ENCODE measurements at regions not wholly inside any gene's neighbourhood (a gene's known extent, or its start where the extent isn't known, plus 50 kb on each side); places are given as distances from the start of the nearest gene placed in this dataset.
"Not testable (repeated sequence)": the region's sequence is repeated elsewhere in the genome, so short reads cannot be mapped to it uniquely, and the experiment has no call there.

DNA sequence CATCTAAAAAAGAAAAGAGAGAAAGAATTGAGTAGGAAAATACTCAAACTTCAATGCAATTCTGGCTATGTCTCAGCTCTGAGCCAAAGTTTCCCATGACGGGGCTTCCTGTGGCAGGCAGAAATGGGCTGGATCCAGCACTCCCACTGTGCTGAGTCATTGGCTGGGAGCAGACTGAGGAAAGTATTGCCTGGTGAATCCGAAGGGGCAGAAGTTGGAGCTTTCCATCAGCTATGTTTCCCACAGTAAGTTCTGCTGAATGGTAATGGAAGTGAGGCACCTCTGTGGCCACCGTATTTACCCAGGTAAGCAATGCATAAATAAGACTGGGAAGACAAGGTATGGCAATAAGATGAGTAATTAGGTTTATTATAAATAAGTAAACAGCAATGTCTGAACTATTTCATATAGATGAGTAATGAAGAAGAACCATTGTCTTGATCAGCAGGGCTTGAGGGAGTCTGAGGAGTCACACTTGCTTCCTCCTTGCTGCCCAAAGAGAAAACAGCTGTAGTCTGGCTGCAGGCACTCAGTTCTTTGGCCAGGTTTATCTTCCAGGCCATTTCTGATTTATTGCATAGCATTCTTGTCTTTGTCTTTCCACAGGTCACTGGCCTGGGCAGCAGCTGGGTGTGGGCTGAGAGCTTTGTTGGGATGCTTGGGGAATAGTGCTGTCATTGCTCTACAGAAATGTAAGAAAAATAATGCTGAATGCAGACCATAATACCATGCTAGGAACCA is 255.3 kb downstream of the DNAJB9 start:
- no peak for DNase-seq

DNA sequence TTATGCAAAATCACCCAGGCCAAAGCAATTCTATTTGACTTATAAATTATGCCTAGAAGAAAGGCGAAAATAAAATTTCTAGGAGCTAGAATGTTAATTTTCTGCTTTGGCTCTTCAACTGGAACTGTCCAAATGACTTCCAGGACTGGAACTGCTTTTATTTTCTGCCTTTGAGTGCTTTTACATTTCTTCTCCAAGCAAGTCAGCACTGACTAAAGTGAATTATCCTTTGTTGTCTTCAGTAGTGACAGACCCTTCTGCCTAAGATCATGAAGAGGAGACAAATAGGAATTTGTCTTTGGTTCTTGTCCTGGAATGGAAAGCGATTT is 255.9 kb downstream of the DNAJB9 start:
- no peak for DNase-seq

DNA sequence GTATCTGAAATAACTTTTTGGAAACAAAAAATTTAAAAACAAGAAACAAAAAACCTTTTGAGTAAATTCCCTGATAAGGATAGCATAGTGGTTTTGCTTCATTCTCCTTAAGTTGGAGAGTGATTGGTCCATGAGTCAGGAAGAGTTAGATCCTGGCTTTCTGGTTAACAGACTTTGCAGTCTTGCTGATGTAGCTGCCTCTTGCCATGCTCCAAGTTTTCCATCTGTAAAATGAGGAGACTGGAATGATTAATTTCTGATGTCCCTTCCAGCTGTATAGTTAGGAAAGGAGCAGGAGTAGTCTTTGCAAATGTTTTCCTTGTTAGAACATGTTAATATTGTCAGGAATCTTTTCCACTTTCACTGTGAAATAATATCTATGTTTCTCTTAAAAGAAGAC is 266.6 kb downstream of the DNAJB9 start:
- no peak for DNase-seq

DNA sequence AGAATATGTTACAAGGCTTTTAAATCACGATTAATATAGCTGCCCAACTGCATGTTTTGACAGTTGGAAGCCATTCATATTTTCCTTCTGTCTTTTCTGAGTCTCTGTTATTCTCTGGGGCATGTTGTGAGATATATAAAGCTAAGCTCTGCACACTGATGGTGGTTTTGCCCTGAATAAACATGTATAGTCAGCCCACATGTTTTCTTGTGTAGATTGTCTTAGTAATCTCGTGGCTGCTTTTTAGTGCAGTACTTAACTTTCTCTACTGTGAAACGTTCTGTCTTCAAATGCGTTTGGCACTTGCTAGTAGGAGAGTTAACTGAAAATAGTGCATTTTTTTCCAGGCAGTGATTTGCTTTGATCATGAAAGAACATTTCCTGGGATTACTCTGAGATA is 268.5 kb downstream of the DNAJB9 start:
- no peak for DNase-seq

DNA sequence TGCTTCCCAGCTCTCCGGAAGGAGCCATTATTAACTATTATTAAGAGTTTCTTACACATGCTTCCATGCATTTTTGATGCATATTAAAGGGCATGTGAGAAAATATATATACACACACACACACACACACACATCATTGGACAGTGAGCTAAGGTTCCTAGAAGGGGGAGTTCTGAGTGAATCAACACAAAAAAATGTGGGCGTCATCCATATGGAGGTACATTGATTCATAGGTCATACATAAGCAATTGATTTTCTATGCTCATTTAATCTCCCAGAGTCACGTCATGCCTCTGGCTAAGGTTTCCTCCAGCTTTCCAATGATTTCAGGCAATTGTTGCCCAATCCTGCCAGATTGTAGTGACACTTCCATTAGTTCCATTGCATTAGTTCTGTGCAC is 269.4 kb downstream of the DNAJB9 start:
- DNase-seq: no peak

DNA sequence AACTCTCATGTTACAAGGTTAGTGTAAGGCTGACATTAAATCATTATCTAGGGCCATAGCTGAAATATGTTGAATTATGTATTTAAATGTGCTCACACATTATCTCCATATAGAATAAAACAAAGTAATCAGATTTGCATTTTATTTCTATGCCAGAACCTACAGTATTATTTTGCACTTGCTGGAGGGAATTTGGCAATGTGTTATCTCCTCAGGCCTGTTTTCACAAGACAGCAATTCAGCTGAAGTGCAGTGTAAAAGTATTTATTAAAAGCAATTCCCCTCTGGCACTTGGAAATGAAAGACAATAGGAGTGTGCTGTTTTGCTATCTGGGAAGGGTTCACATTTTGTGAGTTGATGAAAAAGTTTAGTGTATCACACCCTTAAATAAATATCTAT is 276.3 kb downstream of the DNAJB9 start:
- no peak for DNase-seq

DNA sequence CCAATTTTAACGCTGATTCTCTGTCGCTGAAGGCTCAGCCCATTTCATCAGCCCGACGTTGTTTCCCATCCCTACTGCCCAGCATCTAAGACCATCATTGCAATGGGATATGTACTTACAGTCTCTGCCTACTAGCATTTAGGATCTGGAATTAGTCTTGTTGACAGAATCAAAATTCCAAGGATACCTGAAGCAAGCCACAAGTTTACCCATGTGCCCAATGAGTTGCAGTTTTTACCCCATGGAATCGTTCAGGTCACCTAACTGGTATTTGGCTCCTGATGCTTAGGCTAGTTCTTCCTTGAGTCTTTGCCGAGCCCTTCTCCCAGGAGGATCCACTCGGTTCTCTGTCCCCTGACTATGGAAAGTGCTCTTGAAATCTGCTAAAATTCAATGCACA is 276.8 kb downstream of the DNAJB9 start:
- DNase-seq: no peak

DNA sequence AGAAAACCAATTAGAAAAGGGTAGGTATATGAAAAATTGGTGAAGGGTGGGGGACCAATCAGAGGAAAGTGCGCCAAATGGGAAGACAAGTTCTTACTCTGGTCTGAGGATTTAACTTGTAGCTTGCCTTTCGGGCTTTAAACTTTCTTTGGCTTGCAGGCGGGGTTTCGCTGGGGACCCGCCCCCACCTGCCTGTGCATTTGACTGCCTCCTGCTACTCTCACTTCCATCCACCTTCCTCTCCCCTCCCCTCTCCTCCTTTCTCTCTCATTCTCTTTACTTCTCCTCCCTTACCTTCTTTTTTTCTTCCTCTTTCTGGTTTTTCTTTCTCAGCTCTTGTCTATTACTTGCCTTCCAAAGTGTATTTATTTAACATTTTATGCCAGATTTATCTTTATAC is 278.8 kb downstream of the DNAJB9 start:
- DNase-seq: no peak

DNA sequence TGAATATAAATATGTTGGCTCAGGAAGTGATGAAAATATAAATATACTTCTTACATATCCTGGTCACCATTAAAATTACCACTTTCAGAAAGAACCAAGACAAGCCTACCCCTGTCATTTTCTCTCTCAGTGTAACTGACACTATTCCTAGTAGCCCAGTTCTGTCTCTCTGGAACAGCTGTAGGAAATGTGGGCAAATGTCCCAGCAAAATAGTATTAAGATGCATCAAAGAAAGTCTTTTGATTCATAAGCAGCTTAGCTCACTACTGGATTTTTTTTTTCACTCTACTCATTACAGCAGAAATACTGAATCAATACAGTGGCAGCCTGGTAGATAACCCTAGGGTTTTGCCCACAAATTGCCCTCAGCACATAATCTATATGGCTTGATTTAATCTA is 290.9 kb downstream of the DNAJB9 start:
- DNase-seq: no peak

DNA sequence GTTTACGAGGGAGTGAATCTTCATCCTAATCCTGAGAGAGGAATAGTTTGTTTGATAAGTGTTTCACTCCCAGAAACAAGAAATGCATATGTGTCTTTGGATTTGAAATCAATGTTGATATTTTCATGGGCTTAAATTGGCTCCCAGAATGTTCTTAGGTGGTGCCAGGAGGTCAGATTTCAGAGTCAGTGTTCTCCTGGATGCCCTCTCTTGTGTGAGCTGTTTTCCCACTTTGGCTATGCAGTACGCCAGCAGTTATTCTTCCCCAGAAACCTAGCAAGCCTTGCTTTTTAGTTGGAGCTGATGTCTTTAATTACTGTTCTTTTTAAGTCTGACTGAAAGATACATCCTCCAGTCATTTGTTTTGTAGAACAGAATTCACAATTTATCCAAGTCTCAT is 291.4 kb downstream of the DNAJB9 start:
- no peak for DNase-seq

DNA sequence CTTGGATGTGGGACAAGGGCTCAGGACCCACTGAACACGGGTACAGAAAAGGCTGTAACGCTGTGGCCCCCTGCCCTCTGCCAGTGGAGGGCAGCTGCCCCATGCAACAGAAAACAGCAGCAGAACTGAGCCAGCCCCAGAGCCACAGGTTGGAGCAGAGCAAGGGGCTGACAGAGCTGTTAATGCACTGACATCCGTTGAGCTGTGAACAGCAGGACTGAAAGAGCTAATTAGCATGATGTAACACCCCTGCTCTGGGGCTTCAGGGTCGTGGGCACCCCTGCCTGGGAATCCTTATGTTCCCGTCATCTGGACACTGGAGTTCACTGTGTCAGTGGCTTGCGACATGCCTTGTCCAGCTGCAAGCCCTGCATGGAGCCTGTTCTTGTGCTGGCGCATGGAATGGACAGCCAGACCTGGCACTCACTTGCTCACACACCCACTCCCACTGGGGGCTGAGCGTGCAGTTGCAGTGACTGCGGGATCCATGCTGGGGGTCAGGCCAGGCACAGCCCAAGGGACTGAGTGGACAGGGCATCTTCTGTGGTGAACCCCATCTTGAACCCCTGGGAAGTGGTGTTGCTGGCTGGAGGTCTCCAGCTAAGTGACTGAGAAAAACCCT is 293.7 kb downstream of the DNAJB9 start:
- no peak for DNase-seq

DNA sequence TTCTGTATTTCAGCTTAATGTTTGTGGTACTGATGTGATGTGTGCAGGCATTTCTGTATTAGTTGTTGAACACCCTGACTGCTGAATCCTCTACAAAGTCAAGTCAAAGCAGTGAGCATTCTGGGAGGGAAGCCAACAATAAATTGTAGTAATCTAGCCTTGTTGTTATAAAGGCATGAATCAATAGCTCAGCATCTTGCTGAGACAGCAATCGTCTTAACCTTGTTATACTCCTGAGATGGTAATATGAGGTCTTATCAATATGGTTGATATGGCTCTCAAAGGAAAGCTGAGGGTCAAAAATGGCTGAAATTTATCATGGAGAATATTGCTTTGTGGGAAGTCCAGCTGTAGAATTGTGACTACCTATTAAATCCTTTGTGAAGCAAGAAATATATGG is 299.4 kb downstream of the DNAJB9 start:
- DNase-seq: no peak

DNA sequence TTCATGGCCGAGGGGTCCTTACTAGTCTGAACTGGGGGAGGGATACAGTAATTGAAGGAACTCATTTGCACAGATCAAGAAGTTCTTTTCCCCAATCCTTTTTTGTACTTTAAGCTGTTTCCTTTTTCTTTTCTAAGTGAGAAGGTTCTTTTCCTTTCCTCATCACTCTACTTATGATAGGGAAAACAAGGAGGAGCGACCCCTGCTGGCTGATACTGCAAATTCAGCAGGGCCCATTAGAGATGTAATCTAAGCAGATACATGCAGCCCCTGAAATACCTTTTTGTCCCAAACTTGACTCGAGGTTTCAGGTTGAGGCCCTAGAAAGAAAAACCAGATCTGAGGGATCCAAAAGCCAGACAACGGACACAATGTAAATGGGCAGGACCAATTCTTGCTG is 305.5 kb downstream of the DNAJB9 start:
- DNase-seq: no peak

DNA sequence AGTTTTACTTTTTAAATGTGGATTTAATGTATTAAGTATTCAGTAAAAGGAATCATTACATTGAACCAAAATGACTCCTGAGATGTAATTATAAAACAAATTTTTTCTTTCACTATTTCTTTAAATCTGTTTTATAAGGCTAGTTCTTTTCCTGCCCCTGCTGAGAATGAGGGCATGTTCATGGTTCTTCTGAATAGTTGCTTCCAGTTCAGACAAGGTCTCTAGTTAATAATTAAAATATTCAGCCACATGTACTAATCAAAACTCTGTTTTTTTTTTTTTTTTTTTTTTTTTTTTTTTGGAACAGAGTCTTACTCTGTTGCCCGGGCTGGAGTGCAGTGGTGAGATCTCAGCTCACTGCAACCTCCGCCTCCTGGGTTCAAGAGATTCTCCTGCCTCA is 321.2 kb downstream of the DNAJB9 start:
- DNase-seq: no peak

DNA sequence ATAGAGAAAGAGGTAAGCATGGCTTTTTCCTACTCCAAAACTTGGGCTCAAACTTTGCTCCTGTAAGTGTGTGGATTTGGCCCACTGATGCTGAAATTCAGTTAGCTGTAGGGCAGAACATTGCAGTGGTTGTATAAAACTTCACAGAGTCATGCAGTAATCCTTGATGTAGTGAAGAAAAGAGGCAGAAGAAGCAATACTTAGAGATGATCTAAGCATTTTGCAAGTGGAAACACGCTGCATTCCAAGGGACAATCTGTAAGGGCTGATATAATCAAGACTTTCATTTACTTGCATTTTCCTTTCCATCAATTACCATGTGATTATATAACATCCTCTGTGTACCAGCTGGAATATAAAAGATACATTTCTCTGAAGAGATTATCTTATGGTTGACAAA is 338.8 kb downstream of the DNAJB9 start:
- no peak for DNase-seq

DNA sequence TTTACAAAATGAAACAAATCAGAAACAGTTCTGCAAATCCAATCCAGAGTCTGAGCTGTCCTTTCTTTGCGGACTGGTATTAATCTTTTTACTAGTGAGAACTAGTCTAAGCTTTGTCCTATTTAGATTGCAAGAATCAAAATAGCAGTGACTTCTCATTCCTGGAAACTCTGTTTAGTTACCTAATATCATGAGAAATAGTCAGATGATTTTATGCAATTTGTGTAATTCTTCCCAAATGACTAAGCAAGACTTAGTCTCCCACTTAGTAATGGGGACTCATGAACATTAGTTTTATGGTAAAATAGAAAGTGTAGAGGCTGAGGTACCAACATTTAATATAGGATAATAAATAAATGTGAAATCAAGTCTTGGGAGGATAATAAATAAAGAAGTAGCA is 341.3 kb downstream of the DNAJB9 start:
- no peak for DNase-seq

DNA sequence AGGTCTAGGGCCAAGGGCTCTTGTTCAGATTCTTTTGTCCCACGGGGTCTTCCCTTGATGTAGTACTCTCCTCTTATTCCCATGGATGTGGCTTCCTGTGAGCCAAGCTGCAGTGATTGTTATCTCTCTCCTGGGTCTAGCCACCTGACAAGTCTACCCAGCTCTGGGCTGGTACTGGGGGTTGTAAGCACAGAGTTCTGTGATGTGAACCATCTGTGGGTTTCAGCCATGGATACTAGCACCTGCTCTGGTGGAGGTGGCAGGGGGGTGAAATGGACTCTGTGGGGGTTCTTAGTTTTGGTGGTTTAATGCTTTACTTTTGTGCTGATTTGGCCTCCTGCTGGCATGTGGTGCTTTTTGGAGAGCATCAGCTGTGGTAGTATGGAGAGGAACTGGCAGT is 350.8 kb downstream of the DNAJB9 start:
- no peak for DNase-seq

DNA sequence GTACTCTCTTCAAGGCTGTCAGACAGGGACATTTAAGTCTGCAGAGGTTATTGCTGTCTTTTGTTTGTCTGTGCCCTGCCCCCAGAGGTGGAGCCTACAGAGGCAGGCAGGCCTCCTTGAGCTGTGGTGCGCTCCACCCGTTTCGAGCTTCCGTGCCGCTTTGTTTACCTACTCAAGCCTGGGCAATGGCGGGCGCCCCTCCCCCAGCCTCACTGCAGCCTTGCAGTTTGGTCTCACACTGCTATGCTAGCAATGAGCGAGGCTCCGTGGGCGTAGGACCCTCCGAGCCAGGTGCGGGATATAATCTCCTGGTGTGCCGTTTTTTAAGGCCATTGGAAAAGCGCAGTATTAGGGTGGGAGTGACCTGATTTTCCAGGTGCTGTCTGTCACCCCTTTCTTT is 373.4 kb downstream of the DNAJB9 start:
- not testable (repeated sequence) for DNase-seq

DNA sequence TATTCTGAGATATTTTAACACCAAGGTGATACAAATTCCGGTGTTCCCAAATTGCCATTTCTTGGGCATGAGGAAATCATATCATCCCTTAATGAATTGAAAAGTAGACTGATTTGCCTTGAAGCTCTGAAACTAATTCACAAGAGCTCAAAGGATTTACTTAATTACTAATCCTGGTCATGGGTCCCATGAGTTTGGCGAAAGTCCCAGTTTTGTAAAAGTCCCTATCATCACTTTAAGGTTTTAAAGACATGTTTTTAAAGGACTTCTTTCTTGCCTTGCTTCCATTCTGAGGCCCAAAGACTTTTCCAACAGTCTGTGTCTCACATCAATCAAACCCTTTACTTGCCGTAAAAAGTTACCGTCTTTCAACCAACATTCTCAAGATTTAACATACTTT is 377.9 kb downstream of the DNAJB9 start:
- DNase-seq: no peak

DNA sequence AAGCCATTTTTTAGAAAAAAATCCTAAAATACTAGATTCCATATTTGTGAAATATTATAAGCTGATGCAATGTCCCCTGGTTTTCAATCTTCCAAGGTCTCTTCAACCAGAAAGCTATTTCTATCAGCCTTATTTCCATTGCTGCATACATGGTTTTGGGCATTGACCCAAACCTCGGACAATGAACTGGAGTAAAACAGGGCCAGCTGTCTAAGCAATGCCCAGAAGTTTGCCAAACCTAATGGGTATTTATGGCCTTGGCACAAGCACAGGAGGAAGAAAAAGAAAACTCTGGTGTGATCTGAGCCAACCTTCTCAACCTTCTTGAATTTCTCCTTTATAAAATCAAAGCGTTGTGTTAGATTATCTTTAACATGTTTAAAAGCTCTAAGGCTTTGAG is 402.3 kb downstream of the DNAJB9 start:
- DNase-seq: peak; percentile 88

DNA sequence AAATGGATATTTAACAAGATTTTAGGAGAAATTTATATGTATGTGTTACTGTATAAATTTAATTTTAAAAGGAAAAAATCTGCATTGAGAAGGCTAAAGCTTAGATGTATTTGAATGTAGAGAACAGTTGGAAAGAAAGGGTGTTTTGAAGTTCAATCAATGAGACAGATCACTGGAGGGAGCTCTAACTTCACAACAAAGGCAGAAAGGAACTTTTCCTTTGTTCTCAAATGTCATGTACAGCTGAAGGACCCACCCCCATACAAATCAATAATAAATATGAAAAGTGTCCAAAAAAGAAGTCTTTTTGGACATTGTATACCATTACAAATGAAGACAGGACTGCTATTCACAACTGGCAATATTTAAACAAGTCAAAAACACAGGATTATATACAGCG is 403.4 kb downstream of the DNAJB9 start:
- DNase-seq: peak; percentile 72

DNA sequence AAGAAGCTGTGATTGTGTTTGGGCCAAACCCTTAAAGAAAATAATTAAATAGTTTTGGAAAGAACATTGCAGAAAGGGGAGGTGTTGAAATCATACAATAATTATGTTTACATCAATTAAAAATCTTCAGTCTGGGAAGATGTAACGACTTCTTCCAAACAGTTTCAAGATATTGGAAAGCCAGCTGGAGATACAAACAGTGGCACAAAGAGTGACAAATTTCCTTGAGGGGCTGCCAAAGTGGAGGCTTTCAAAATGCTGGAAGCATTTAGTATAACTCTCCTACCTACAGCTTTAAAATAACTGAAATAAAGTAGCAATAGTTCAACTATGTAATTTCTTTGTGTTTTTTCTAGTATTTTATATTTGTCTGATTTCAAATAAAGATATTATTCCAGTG is 405.0 kb downstream of the DNAJB9 start:
- no peak for DNase-seq

DNA sequence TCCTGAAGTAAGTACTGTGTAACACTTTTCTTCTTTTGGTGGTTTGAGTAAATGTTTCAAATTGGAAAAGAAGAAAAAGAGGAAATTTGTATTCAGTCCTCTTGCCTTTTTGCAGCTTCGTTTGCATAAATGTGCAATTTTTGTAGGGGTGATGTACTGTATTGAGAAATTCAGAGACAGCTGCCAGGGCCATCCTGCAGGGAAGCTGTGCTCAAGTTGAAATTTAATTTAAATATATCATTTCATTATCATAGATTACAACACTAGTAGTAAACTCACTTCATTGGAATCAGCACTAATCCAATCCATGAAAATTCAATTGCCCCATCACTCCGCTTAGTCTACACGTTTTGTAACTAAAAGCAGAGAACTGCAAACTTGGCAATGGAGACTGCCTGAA is 415.4 kb downstream of the DNAJB9 start:
- no peak for DNase-seq

DNA sequence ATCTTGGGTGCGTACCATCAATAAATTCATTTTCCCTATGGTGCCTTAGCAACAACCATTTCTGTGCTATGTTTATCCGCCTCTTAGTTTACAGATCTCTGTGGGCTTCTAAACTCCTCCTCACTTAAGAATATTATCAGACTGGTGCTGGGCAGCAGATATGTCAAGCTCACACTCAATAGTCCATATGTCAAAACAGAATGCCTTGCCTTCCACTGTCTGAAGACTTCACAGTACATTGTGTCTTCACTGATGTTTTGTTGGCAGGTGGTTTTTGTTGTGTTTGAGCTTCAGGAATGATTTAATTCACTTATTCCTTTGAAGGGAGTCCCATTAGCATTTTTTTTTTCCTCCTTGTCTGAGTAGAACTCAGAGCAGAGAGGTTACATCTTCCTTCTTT is 419.6 kb downstream of the DNAJB9 start:
- no peak for DNase-seq

DNA sequence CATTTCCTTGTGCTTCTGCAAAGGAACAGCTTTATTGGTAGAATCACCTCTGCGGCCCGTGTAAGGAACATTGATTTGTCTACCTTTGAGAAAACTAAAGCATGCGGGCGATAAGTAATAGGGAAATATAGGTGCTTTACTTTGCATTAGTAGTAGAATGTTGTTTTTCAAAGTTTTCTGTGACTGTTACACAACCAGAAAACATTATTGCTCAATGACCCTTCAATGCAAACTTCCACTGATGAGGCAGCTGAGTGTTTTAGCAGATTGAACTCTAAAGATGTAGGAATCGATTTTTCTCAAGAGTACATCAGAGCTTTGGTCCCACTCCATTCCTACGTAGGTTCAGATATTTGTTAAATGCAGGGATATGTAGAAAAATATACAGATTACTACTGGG is 427.8 kb downstream of the DNAJB9 start:
- DNase-seq: no peak

All from NCI-H1092 treated with DMSO at 0.1 percent for 48 hours (cell line).